Left lung (tissue), 4 donors: ENCODE measurements at regions not wholly inside any gene's neighbourhood (a gene's known extent, or its start where the extent isn't known, plus 50 kb on each side); places are given as distances from the start of the nearest gene placed in this dataset.

Experiments
- ATAC-seq: fragments of 200-7000 bp; cut with Tn5 transposase; one replicate; pipeline ENCODE4 v1.9.1; 2020; ENCODE audit warnings: moderate library complexity
- DNase-seq, 4 donors: peaks; one replicate each; pipeline ENCODE4 v3.0.0-alpha.2; 2013 to 2020
- H3K27ac ChIP-seq, 2 donors: fragments of 200-600 bp; sonication (generic) in 1 of 2; one replicate each; pipeline versions ENCODE4 v1.5.0 to v1.8.0; 2020 to 2021
- H3K27me3 ChIP-seq, 2 donors: fragments of 200-600 bp; sonication (generic) in 1 of 2; one replicate each; pipeline versions ENCODE4 v1.5.0 to v1.8.0; 2020 to 2021
- H3K36me3 ChIP-seq, 2 donors: fragments of 200-600 bp; sonication (generic) in 1 of 2; one replicate each; pipeline versions ENCODE4 v1.5.0 to v1.8.0; 2020 to 2021
- H3K4me1 ChIP-seq, 2 donors: fragments of 200-600 bp; one replicate each; pipeline ENCODE4 v1.8.0; 2021
- H3K4me3 ChIP-seq, 2 donors: fragments of 200-600 bp; sonication (generic) in 1 of 2; one replicate each; pipeline versions ENCODE4 v1.5.0 to v1.8.0; 2020 to 2021; ENCODE audit warnings: mild to moderate bottlenecking in 1 of 2
- H3K9me3 ChIP-seq, 2 donors: fragments of 200-600 bp; sonication (generic) in 1 of 2; one replicate each; pipeline versions ENCODE4 v1.5.0 to v1.8.0; 2020 to 2021
- intact Hi-C, 2 donors: fragments of 100-400 bp; cut with DNase I; formaldehyde crosslinking; loops; one replicate each; pipeline versions ENCODE4 v1.11.2 to v1.14.2; 2022
- TF ChIP-seq, protein P1 (sequence below), 2 donors: fragments of 200-600 bp; sonication (generic) in 1 of 2; IDR thresholded peaks; one replicate each; pipeline versions ENCODE4 v1.5.0 to v1.8.0; 2021; ENCODE audit warnings: antibody characterized with exemption in 2 of 2
- donor health status: DM: no; HTN: yes; CAD: no.
- donor health status: DM: no; HTN: no; CAD: no.

DNA sequence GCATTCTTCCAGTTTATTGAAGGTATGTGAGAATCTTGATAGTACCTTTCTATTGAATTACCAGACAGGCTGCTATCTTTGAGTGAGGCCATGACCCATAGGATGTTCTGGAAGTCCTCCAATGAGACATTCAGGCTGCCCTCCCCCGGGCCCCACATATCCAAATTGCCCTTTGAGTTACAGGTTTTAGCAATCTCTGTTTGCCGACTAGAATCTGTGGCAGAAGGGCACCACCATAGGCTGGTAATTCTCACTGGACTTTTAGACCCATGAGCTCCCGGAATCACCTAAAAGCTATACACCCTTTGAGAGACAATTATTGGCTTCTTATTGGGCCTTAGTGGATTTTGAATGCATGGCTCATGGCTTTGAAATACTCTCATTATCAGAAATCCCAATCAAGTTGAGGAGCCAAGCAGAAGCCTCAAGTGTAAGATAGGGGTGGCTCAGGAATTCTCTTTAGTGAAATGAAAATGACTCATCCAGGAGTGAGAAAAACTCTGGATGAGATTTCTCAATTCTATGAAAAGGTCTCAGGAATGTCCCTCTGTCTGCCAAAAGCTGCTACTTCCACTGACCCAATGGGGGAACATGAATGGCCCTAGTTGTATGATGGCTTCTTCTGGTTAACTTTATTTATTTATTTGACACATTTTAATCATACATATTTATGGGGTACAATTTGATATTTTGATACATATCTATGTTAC lies 172.1 kb upstream of the CSNK1A1L start:
- H3K4me1 ChIP-seq = no peaks in the 10 kb centered on the region
- no peaks in the 10 kb centered on the region for H3K36me3 ChIP-seq
- H3K27me3 ChIP-seq = no peaks in the 10 kb centered on the region
- ATAC-seq = no peak
- H3K27ac ChIP-seq = no peak overlapping the region
- DNase-seq = no peak
- intact Hi-C loops = no loop called here
- TF ChIP-seq, protein P1, sequence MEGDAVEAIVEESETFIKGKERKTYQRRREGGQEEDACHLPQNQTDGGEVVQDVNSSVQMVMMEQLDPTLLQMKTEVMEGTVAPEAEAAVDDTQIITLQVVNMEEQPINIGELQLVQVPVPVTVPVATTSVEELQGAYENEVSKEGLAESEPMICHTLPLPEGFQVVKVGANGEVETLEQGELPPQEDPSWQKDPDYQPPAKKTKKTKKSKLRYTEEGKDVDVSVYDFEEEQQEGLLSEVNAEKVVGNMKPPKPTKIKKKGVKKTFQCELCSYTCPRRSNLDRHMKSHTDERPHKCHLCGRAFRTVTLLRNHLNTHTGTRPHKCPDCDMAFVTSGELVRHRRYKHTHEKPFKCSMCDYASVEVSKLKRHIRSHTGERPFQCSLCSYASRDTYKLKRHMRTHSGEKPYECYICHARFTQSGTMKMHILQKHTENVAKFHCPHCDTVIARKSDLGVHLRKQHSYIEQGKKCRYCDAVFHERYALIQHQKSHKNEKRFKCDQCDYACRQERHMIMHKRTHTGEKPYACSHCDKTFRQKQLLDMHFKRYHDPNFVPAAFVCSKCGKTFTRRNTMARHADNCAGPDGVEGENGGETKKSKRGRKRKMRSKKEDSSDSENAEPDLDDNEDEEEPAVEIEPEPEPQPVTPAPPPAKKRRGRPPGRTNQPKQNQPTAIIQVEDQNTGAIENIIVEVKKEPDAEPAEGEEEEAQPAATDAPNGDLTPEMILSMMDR (IDR thresholded peaks at IDR 0.05) = no peak
- H3K4me3 ChIP-seq = no peak overlapping the region
- peaks cover 0 to 11% of the 10 kb centered on the region in 2 donors for H3K9me3 ChIP-seq

DNA sequence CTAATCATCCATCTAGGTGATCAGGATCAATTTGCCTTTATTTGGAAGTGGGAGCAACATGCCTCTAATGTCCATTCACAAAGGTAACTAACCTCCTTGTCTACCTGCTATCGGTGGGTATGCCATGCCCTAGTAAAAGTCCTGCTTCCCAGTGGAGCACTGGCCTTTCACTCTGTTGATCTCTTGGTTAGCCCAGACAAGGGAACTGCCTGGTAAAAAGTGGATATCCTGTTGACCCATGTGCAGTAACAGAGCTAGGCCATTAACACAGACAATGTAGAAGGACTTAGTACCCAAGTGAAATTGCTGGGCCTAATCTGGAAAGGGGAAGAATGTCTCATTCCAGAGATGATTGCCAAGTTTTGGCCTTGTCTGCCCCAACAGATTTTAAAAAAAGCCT lies 171.5 kb upstream of the CSNK1A1L start:
- intact Hi-C loops = no loop called here
- no peaks in the 10 kb centered on the region for H3K4me1 ChIP-seq
- ATAC-seq = no peak

DNA sequence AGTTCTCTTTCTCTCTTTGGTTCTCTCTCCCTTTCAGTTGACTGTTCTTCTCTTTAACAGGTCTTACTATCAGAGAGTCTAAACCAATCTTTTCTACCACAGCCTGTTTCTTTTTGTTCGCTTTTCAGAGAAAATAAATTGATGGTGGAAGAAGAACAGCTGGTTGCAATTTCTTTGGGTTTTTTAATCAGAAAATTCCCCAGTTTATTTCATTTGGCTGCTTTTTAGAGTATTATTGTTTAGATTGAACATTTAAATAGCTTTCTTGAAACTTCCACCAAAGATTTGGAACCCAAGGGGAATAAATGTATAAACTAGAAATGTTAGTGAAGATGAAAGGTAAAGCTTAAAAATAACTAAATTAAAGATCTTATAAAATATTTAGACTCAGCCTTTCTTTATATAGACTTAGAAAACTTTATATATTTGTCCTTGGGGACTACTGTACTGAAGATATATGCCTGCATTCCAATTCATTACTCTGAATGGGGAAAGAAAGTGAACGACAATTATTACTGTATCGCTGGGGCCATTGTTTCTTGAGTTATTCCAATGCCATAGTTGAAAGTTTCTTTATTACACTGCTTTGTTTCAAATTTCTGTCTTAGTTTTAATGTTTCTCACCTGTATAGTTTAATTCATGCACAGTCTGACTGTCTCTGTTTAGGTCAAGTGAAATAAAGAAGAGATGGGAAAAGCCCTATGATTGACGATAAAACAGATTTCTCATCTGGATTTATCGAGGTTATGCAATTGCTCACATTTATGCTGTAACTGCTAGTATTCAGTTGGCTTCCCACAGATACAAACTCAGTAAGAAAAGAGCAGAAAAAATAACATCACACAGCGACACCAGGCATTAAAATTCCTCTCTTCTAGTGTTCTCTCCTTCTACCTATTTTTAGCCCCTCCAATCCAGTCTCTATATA lies 169.4 kb upstream of the CSNK1A1L start:
- Histone ChIP-seq H3K4me1 (no peaks in the 10 kb centered on the region), H3K27ac (no peak overlapping the region), H3K9me3 (peaks cover 0 to 28% of the 10 kb centered on the region in 2 donors), H3K27me3 (no peaks in the 10 kb centered on the region), H3K4me3 (no peak overlapping the region), H3K36me3 (no peaks in the 10 kb centered on the region)
- peak in 1 of 4 donors; percentile 10 for DNase-seq
- intact Hi-C loops = no loop called here
- TF ChIP-seq, protein P1 (IDR thresholded peaks at IDR 0.05) = no peak
- no peak for ATAC-seq

More for the DNA sequence above, 171.5 kb upstream of the CSNK1A1L start:
- H3K27ac ChIP-seq = no peak overlapping the region
- H3K27me3 ChIP-seq = no peaks in the 10 kb centered on the region
- H3K36me3 ChIP-seq = no peaks in the 10 kb centered on the region
- H3K4me3 ChIP-seq = no peak overlapping the region
- TF ChIP-seq, protein P1 (IDR thresholded peaks at IDR 0.05) = no peak
- peaks cover 0 to 16% of the 10 kb centered on the region in 2 donors for H3K9me3 ChIP-seq
- no peak for DNase-seq

DNA sequence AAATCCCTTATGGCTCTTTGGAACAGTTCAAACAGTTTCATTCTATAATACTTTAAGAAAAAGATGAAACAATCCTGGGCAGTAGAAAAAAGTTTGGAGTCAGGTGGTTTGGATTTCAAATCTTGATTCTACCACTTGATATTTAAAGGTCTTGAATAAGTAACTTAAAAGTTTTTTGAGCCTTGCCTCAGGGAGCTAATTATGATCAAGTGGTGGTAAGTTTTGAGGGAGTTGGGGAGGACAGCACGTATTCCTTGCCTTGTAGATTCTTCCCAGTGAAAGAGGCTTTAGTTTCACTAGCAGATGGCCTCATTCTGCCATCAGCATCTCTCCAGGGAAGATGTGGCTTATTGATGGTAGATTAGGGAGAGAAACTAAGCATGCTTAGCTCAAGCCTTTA lies 168.4 kb upstream of the CSNK1A1L start:
- Histone ChIP-seq H3K4me1 (no peaks in the 10 kb centered on the region), H3K36me3 (no peaks in the 10 kb centered on the region), H3K27ac (no peak overlapping the region), H3K9me3 (peaks cover 0 to 31% of the 10 kb centered on the region in 2 donors), H3K27me3 (no peaks in the 10 kb centered on the region), H3K4me3 (no peak overlapping the region)
- ATAC-seq = no peak
- TF ChIP-seq, protein P1 (IDR thresholded peaks at IDR 0.05) = no peak
- intact Hi-C loops = no loop called here
- DNase-seq = no peak
